GM23338 (cell line): ENCODE measurements at regions not wholly inside any gene's neighbourhood (a gene's known extent, or its start where the extent isn't known, plus 50 kb on each side); places are given as distances from the start of the nearest gene placed in this dataset.

Experiments used
- ATAC-seq: fragments of 200-7000 bp; cut with Tn5 transposase; 3 replicates; pipeline ENCODE4 v1.9.1; 2020
- DNase-seq: peaks from one replicate; pipeline ENCODE4 v3.0.0-alpha.2; 2015; ENCODE audit warnings: low spot score
- H2AFZ ChIP-seq: fragments of 200-600 bp; sonication (generic); 2 replicates; pipeline ENCODE4 v1.8.0; 2016; ENCODE audit warnings: antibody characterized with exemption, mild to moderate bottlenecking, moderate library complexity
- H3F3A ChIP-seq: fragments of 200-600 bp; sonication (generic); replicated peaks from 2 replicates; pipeline ENCODE4 v1.8.0; 2017; ENCODE audit warnings: antibody characterized with exemption, mixed run types, low read depth
- H3K27ac ChIP-seq: fragments of 200-600 bp; sonication (generic); 2 replicates; pipeline ENCODE4 v1.6.1; 2016; ENCODE audit warnings: low read depth
- H3K27me3 ChIP-seq: fragments of 200-600 bp; sonication (generic); 2 replicates; pipeline ENCODE4 v1.8.0; 2016; ENCODE audit warnings: mild to moderate bottlenecking, mixed run types, moderate library complexity; ENCODE audit not compliant: insufficient read depth
- H3K36me3 ChIP-seq: fragments of 200-600 bp; sonication (generic); 2 replicates; pipeline ENCODE4 v1.8.0; 2016; ENCODE audit warnings: mild to moderate bottlenecking; ENCODE audit not compliant: insufficient read depth
- H3K4me1 ChIP-seq: fragments of 200-600 bp; sonication (generic); 2 replicates; pipeline ENCODE4 v1.8.0; 2016; ENCODE audit warnings: mild to moderate bottlenecking, moderate library complexity; ENCODE audit not compliant: insufficient read depth
- H3K4me2 ChIP-seq: fragments of 200-600 bp; sonication (generic); 2 replicates; pipeline ENCODE4 v1.7.1; 2017; ENCODE audit warnings: mixed run types
- H3K4me3 ChIP-seq: fragments of 200-600 bp; sonication (generic); 2 replicates; pipeline ENCODE4 v1.6.1; 2016; ENCODE audit warnings: mixed run types
- H3K79me2 ChIP-seq: fragments of 200-600 bp; sonication (generic); replicated peaks from 2 replicates; pipeline ENCODE4 v1.8.0; 2017; ENCODE audit warnings: mild to moderate bottlenecking; ENCODE audit not compliant: insufficient read depth
- H3K9me2 ChIP-seq: fragments of 200-600 bp; sonication (generic); 2 replicates; pipeline ENCODE4 v1.8.0; 2017; ENCODE audit not compliant: insufficient read depth
- H4K20me1 ChIP-seq: fragments of 200-600 bp; sonication (generic); replicated peaks from 2 replicates; pipeline ENCODE4 v1.8.0; 2017; ENCODE audit warnings: mild to moderate bottlenecking; ENCODE audit not compliant: insufficient read depth
- H3K27ac Mint-ChIP-seq: 2 replicates; pipeline ENCODE4 v1.8.0; 2020; ENCODE audit warnings: inconsistent platforms, mild to moderate bottlenecking, moderate library complexity, mixed read lengths
- H3K27me3 Mint-ChIP-seq: 3 replicates; pipeline ENCODE4 v1.8.0; 2022; ENCODE audit warnings: low read depth, mild to moderate bottlenecking, moderate library complexity, mixed read lengths, inconsistent platforms; ENCODE audit not compliant: insufficient read depth, poor library complexity
- H3K36me3 Mint-ChIP-seq: 3 replicates; pipeline ENCODE4 v1.8.0; 2021; ENCODE audit warnings: low read depth, mild to moderate bottlenecking, inconsistent platforms, moderate library complexity, mixed read lengths
- H3K4me1 Mint-ChIP-seq: 3 replicates; pipeline ENCODE4 v1.8.0; 2020; ENCODE audit warnings: mild to moderate bottlenecking, inconsistent platforms, mixed read lengths
- H3K4me3 Mint-ChIP-seq: 3 replicates; pipeline ENCODE4 v1.8.0; 2021; ENCODE audit warnings: moderate library complexity, mild to moderate bottlenecking, inconsistent platforms, mixed read lengths
- H3K9me3 Mint-ChIP-seq: 3 replicates; pipeline ENCODE4 v1.8.0; 2020; ENCODE audit warnings: moderate library complexity, mild to moderate bottlenecking, inconsistent platforms, mixed read lengths
- CTCF ChIP-seq, 2 experiments: fragments of 200-600 bp in 1 of 2; sonication (generic) in 1 of 2; conservative IDR thresholded peaks; 2 replicates each; pipeline versions ENCODE4 v1.5.1 to v1.6.1; 2016 to 2017; ENCODE audit warnings: antibody characterized with exemption in 2 of 2, low read depth in 2 of 2, mild to moderate bottlenecking in 2 of 2, moderate library complexity in 1 of 2
- EZH2 ChIP-seq: fragments of 200-600 bp; sonication (generic); IDR thresholded peaks from one replicate; pipeline ENCODE4 v1.8.0; 2017; ENCODE audit warnings: antibody characterized with exemption, mild to moderate bottlenecking, low read depth; ENCODE audit not compliant: unreplicated experiment
- EZH2phosphoT487 ChIP-seq: fragments of 200-600 bp; sonication (generic); IDR thresholded peaks from one replicate; pipeline ENCODE4 v1.8.1; 2018; ENCODE audit warnings: antibody characterized with exemption; ENCODE audit not compliant: unreplicated experiment
- JUNB ChIP-seq: IDR thresholded peaks from one replicate; pipeline ENCODE4 v1.6.1; 2016; ENCODE audit warnings: antibody characterized with exemption; ENCODE audit not compliant: unreplicated experiment
- POLR2AphosphoS5 ChIP-seq: IDR thresholded peaks from 2 replicates; pipeline ENCODE4 v1.6.1; 2016; ENCODE audit warnings: antibody characterized with exemption, low read depth
- REST ChIP-seq: IDR thresholded peaks from one replicate; pipeline ENCODE4 v1.6.1; 2018; ENCODE audit warnings: antibody characterized with exemption; ENCODE audit not compliant: unreplicated experiment
- ZNF462 ChIP-seq: fragments of 250-450 bp; sonication (Bioruptor Pico); IDR thresholded peaks from 2 replicates; pipeline ENCODE4 v1.5.0; 2020; ENCODE audit warnings: mild to moderate bottlenecking, moderate library complexity

GRCh38 chr17:45688820-45689219 lies 95.3 kb upstream of the CRHR1 start (continued):
- no peak for TF ChIP-seq ZNF462 (CRISPR knock-in tag)
- TF ChIP-seq EZH2: no peak
- no peak for TF ChIP-seq EZH2phosphoT487
- no peak for TF ChIP-seq CTCF (conservative IDR thresholded peaks at IDR 0.05; ENCODE audit: low read depth in 2 of 2)
- TF ChIP-seq JUNB: no peak
- TF ChIP-seq POLR2AphosphoS5: no peak

GRCh38 chr17:45689451-45689850 lies 94.7 kb upstream of the CRHR1 start:
- Mint-ChIP-seq H3K36me3 (no peaks in the 10 kb centered on the region), H3K4me3 (no peak overlapping the region), H3K27me3 (peaks cover 1% of the 10 kb centered on the region), H3K4me1 (peaks cover 9% of the 10 kb centered on the region), H3K9me3 (no peaks in the 10 kb centered on the region; the same call in 2 of the 3 replicates), H3K27ac (no peak overlapping the region)
- ATAC-seq: no peak
- no peaks in the 10 kb centered on the region for H3F3A ChIP-seq
- no peaks in the 10 kb centered on the region for H3K27me3 ChIP-seq
- no peak for DNase-seq
- H3K4me1 ChIP-seq: no peaks in the 10 kb centered on the region
- no peaks in the 10 kb centered on the region for H3K36me3 ChIP-seq
- H3K27ac ChIP-seq: no peak overlapping the region
- no peak overlapping the region for H3K4me2 ChIP-seq
- H3K79me2 ChIP-seq: no peaks in the 10 kb centered on the region
- H2AFZ ChIP-seq: no peak overlapping the region
- H3K9me2 ChIP-seq: no peaks in the 10 kb centered on the region
- no peak overlapping the region for H3K4me3 ChIP-seq
- H4K20me1 ChIP-seq: no peaks in the 10 kb centered on the region
- no peak for TF ChIP-seq REST
